ENCODE measurements at regions not wholly inside any gene's neighbourhood (a gene's known extent, or its start where the extent isn't known, plus 50 kb on each side); places are given as distances from the start of the nearest gene placed in this dataset.

- WGBS, 2 donors: 62 to 65% methylated on average over 7 of the region's 7 CpGs
- intact Hi-C loops (cut with DNase I): no loop called here
- Histone ChIP-seq H3K27ac (no peak overlapping the region), H3K9me3 (no peaks in the 10 kb centered on the region), H3K36me3 (no peaks in the 10 kb centered on the region), H3K4me1 (no peaks in the 10 kb centered on the region), H3K4me3 (no peak overlapping the region), H3K27me3 (no peaks in the 10 kb centered on the region)
- ATAC-seq (no peak), FAIRE-seq (no peak), DNase-seq (no peak)
- no peak for TF ChIP-seq CTCF (IDR thresholded peaks at IDR 0.05)
These were observed 168.7 kb downstream of the DDX1 start for GRCh38 chr2:15760232-15760910.

- intact Hi-C loops (cut with DNase I): no loop called here
These were observed 169.4 kb downstream of the DDX1 start for GRCh38 chr2:15761056-15761455.

GRCh38 chr2:15761910-15762309 is 170.2 kb downstream of the DDX1 start:
- intact Hi-C loops (cut with DNase I): no loop called here
- WGBS, 2 donors: 61 to 63% methylated on average over 3 of the region's 3 CpGs

More at GRCh38 chr2:15761056-15761455, 169.4 kb downstream of the DDX1 start:
- H3K4me1 ChIP-seq: no peaks in the 10 kb centered on the region
- no peaks in the 10 kb centered on the region for H3K9me3 ChIP-seq
- 73 to 77% methylated on average over 6 of the region's 6 CpGs for WGBS, 2 donors
- FAIRE-seq (no peak), ATAC-seq (no peak), DNase-seq (no peak)
- TF ChIP-seq CTCF (IDR thresholded peaks at IDR 0.05): no peak
- H3K27ac ChIP-seq: no peak overlapping the region
- H3K36me3 ChIP-seq: no peaks in the 10 kb centered on the region
- no peak overlapping the region for H3K4me3 ChIP-seq
- H3K27me3 ChIP-seq: no peaks in the 10 kb centered on the region

GRCh38 chr2:15762449-15762848 is 170.8 kb downstream of the DDX1 start:
- WGBS, 2 donors: 67 to 91% methylated on average over 3 of the region's 3 CpGs
- FAIRE-seq: no peak
- intact Hi-C loops (cut with DNase I): no loop called here
- Histone ChIP-seq H3K36me3 (no peaks in the 10 kb centered on the region), H3K9me3 (no peaks in the 10 kb centered on the region), H3K27ac (no peak overlapping the region), H3K4me3 (no peak overlapping the region), H3K4me1 (no peaks in the 10 kb centered on the region), H3K27me3 (no peaks in the 10 kb centered on the region)
- no peak for TF ChIP-seq CTCF (IDR thresholded peaks at IDR 0.05)
- DNase-seq: no peak
- no peak for ATAC-seq

More at GRCh38 chr2:15761910-15762309, 170.2 kb downstream of the DDX1 start:
- ATAC-seq (no peak), DNase-seq (no peak), FAIRE-seq (no peak)
- TF ChIP-seq CTCF (IDR thresholded peaks at IDR 0.05): no peak
- H3K4me3 ChIP-seq: no peak overlapping the region
- no peak overlapping the region for H3K27ac ChIP-seq
- H3K36me3 ChIP-seq: no peaks in the 10 kb centered on the region
- no peaks in the 10 kb centered on the region for H3K27me3 ChIP-seq
- no peaks in the 10 kb centered on the region for H3K4me1 ChIP-seq
- H3K9me3 ChIP-seq: no peaks in the 10 kb centered on the region

GRCh38 chr2:15763106-15763821 is 171.6 kb downstream of the DDX1 start:
- intact Hi-C loops (cut with DNase I): no loop called here
- DNase-seq: no peak
- WGBS, 2 donors: 76 to 80% methylated on average over 19 of the region's 19 CpGs
- ATAC-seq: no peak
- no peaks in the 10 kb centered on the region for H3K9me3 ChIP-seq
- TF ChIP-seq CTCF (IDR thresholded peaks at IDR 0.05): no peak
- no peak for FAIRE-seq
- no peak overlapping the region for H3K27ac ChIP-seq
- H3K4me1 ChIP-seq: no peaks in the 10 kb centered on the region
- no peaks in the 10 kb centered on the region for H3K36me3 ChIP-seq
- no peak overlapping the region for H3K4me3 ChIP-seq
- H3K27me3 ChIP-seq: no peaks in the 10 kb centered on the region
